ENCODE measurements at regions not wholly inside any gene's neighbourhood (a gene's known extent, or its start where the extent isn't known, plus 50 kb on each side); places are given as distances from the start of the nearest gene placed in this dataset.

DNA sequence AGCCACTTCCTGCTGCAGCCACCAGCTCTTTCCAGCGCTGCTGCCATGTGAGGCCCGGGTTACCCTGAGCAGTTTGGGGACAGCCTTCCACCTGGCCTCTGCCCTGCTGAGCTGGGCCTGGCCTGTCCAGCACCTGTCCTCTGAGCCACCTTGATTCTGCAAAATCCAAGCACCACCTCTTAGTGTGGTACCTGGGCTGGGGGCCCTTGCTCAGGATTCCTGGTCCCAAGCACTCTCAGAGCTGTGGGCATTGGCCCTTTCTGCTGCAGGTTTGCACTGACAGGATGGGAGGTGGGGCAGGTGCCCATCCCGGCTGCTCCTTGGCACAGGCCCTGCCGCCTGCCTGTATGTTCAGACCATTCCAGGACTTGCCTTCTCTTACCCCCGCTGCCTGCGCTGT is 309.2 kb upstream of the IRX4 start:
- TF ChIP-seq, protein P1, sequence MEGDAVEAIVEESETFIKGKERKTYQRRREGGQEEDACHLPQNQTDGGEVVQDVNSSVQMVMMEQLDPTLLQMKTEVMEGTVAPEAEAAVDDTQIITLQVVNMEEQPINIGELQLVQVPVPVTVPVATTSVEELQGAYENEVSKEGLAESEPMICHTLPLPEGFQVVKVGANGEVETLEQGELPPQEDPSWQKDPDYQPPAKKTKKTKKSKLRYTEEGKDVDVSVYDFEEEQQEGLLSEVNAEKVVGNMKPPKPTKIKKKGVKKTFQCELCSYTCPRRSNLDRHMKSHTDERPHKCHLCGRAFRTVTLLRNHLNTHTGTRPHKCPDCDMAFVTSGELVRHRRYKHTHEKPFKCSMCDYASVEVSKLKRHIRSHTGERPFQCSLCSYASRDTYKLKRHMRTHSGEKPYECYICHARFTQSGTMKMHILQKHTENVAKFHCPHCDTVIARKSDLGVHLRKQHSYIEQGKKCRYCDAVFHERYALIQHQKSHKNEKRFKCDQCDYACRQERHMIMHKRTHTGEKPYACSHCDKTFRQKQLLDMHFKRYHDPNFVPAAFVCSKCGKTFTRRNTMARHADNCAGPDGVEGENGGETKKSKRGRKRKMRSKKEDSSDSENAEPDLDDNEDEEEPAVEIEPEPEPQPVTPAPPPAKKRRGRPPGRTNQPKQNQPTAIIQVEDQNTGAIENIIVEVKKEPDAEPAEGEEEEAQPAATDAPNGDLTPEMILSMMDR (IDR thresholded peaks at IDR 0.05; ENCODE audit: low read length): no peak
- TF ChIP-seq EZH2 (IDR thresholded peaks at IDR 0.05; ENCODE audit: borderline replicate concordance, low read length): no peak

All from OCI-LY1 (cell line).